ACC112 (cell line): ENCODE measurements at regions not wholly inside any gene's neighbourhood (a gene's known extent, or its start where the extent isn't known, plus 50 kb on each side); places are given as distances from the start of the nearest gene placed in this dataset.
"Not testable (repeated sequence)": the region's sequence is repeated elsewhere in the genome, so short reads cannot be mapped to it uniquely, and the experiment has no call there.

Source experiments
- H2AFZ ChIP-seq: fragments of 200-600 bp; sonication (generic); one replicate; pipeline ENCODE4 v1.6.0; 2017; ENCODE audit warnings: antibody characterized with exemption, low read length; ENCODE audit not compliant: unreplicated experiment
- H3K27ac ChIP-seq: fragments of 200-600 bp; sonication (generic); 2 replicates; pipeline ENCODE4 v1.5.1; 2014; ENCODE audit warnings: low read depth, mild to moderate bottlenecking, antibody characterized with exemption, low read length, moderate library complexity
- H3K27me3 ChIP-seq: fragments of 200-600 bp; sonication (generic); 2 replicates; pipeline ENCODE4 v1.6.1; 2014; ENCODE audit warnings: mild to moderate bottlenecking, antibody characterized with exemption, low read length, moderate library complexity, mixed read lengths; ENCODE audit not compliant: insufficient read depth
- H3K36me3 ChIP-seq: fragments of 200-600 bp; sonication (generic); 2 replicates; pipeline ENCODE4 v1.6.1; 2016; ENCODE audit warnings: mild to moderate bottlenecking, antibody characterized with exemption, low read length, moderate library complexity, mixed read lengths; ENCODE audit not compliant: insufficient read depth
- H3K4me1 ChIP-seq: fragments of 200-600 bp; sonication (generic); one replicate; pipeline ENCODE4 v1.6.1; 2016; ENCODE audit warnings: low read length, mixed read lengths; ENCODE audit not compliant: insufficient read depth, unreplicated experiment, control insufficient read depth
- H3K4me3 ChIP-seq: fragments of 200-600 bp; sonication (generic); 2 replicates; pipeline ENCODE4 v1.5.1; 2014; ENCODE audit warnings: mild to moderate bottlenecking, low read depth, low read length
- H3K79me2 ChIP-seq: fragments of 200-600 bp; sonication (generic); one replicate; pipeline ENCODE4 v1.6.0; 2016; ENCODE audit warnings: low read length; ENCODE audit not compliant: control insufficient read depth, unreplicated experiment, insufficient read depth

GRCh38 chr3:177881351-177881750, 654.9 kb upstream of the KCNMB2 start:
- no peak overlapping the region for H2AFZ ChIP-seq
- H3K4me1 ChIP-seq = no peaks in the 10 kb centered on the region

GRCh38 chr3:177882124-177882648, 654.0 kb upstream of the KCNMB2 start:
- no peak overlapping the region for H3K4me3 ChIP-seq
- H3K4me1 ChIP-seq = no peaks in the 10 kb centered on the region
- no peak overlapping the region for H3K27ac ChIP-seq
- no peaks in the 10 kb centered on the region for H3K27me3 ChIP-seq
- no peak overlapping the region for H2AFZ ChIP-seq
- H3K79me2 ChIP-seq = no peaks in the 10 kb centered on the region
- no peaks in the 10 kb centered on the region for H3K36me3 ChIP-seq

More at GRCh38 chr3:177881351-177881750, 654.9 kb upstream of the KCNMB2 start:
- no peaks in the 10 kb centered on the region for H3K27me3 ChIP-seq
- H3K27ac ChIP-seq = no peak overlapping the region
- H3K79me2 ChIP-seq = no peaks in the 10 kb centered on the region
- H3K36me3 ChIP-seq = no peaks in the 10 kb centered on the region
- H3K4me3 ChIP-seq = no peak overlapping the region

GRCh38 chr3:177883091-177883490, 653.1 kb upstream of the KCNMB2 start:
- Histone ChIP-seq H3K4me3 (no peak overlapping the region), H3K36me3 (no peaks in the 10 kb centered on the region), H3K4me1 (no peaks in the 10 kb centered on the region), H3K27ac (no peak overlapping the region), H3K79me2 (no peaks in the 10 kb centered on the region), H3K27me3 (no peaks in the 10 kb centered on the region), H2AFZ (no peak overlapping the region)

- no peak overlapping the region for H2AFZ ChIP-seq
Observed at GRCh38 chr3:177883957-177884356, 652.3 kb upstream of the KCNMB2 start.

GRCh38 chr3:177885063-177885462, 651.2 kb upstream of the KCNMB2 start:
- H3K27me3 ChIP-seq = no peaks in the 10 kb centered on the region
- no peak overlapping the region for H2AFZ ChIP-seq
- H3K79me2 ChIP-seq = no peaks in the 10 kb centered on the region
- H3K4me3 ChIP-seq = no peak overlapping the region
- H3K36me3 ChIP-seq = no peaks in the 10 kb centered on the region
- no peak overlapping the region for H3K27ac ChIP-seq
- H3K4me1 ChIP-seq = no peaks in the 10 kb centered on the region

More at GRCh38 chr3:177883957-177884356, 652.3 kb upstream of the KCNMB2 start:
- no peak overlapping the region for H3K4me3 ChIP-seq
- no peaks in the 10 kb centered on the region for H3K4me1 ChIP-seq
- H3K27ac ChIP-seq = no peak overlapping the region
- H3K36me3 ChIP-seq = no peaks in the 10 kb centered on the region
- H3K27me3 ChIP-seq = no peaks in the 10 kb centered on the region
- H3K79me2 ChIP-seq = no peaks in the 10 kb centered on the region

GRCh38 chr3:177886501-177886900, 649.7 kb upstream of the KCNMB2 start:
- H3K36me3 ChIP-seq = no peaks in the 10 kb centered on the region
- H3K4me1 ChIP-seq = no peaks in the 10 kb centered on the region
- H2AFZ ChIP-seq = no peak overlapping the region
- no peak overlapping the region for H3K27ac ChIP-seq
- no peak overlapping the region for H3K4me3 ChIP-seq
- H3K79me2 ChIP-seq = no peaks in the 10 kb centered on the region
- H3K27me3 ChIP-seq = no peaks in the 10 kb centered on the region

- no peaks in the 10 kb centered on the region for H3K79me2 ChIP-seq
- H3K36me3 ChIP-seq = no peaks in the 10 kb centered on the region
- no peaks in the 10 kb centered on the region for H3K27me3 ChIP-seq
- H3K4me3 ChIP-seq = no peak overlapping the region
- H2AFZ ChIP-seq = no peak overlapping the region
- H3K4me1 ChIP-seq = no peaks in the 10 kb centered on the region
- H3K27ac ChIP-seq = no peak overlapping the region
Observed at GRCh38 chr3:177887475-177887874, 648.8 kb upstream of the KCNMB2 start.

GRCh38 chr3:177889161-177889560, 647.1 kb upstream of the KCNMB2 start:
- H3K27ac ChIP-seq = no peak overlapping the region
- no peaks in the 10 kb centered on the region for H3K36me3 ChIP-seq
- no peak overlapping the region for H2AFZ ChIP-seq
- peaks cover 10% of the 10 kb centered on the region for H3K4me1 ChIP-seq
- H3K4me3 ChIP-seq = no peak overlapping the region
- no peaks in the 10 kb centered on the region for H3K79me2 ChIP-seq
- H3K27me3 ChIP-seq = no peaks in the 10 kb centered on the region

- no peaks in the 10 kb centered on the region for H3K36me3 ChIP-seq
- H3K79me2 ChIP-seq = no peaks in the 10 kb centered on the region
- no peak overlapping the region for H3K4me3 ChIP-seq
- H3K4me1 ChIP-seq = peaks cover 17% of the 10 kb centered on the region
- H2AFZ ChIP-seq = no peak overlapping the region
- H3K27ac ChIP-seq = no peak overlapping the region
- no peaks in the 10 kb centered on the region for H3K27me3 ChIP-seq
Observed at GRCh38 chr3:177889652-177890358, 646.4 kb upstream of the KCNMB2 start.

GRCh38 chr3:177890359-177890683, 645.9 kb upstream of the KCNMB2 start:
- Histone ChIP-seq H3K36me3 (no peaks in the 10 kb centered on the region), H3K27ac (no peak overlapping the region), H3K79me2 (no peaks in the 10 kb centered on the region), H3K4me1 (peaks cover 17% of the 10 kb centered on the region), H3K4me3 (no peak overlapping the region), H3K27me3 (no peaks in the 10 kb centered on the region), H2AFZ (no peak overlapping the region)

GRCh38 chr3:177891569-177891968, 644.7 kb upstream of the KCNMB2 start:
- not testable (repeated sequence) for H3K4me3 ChIP-seq, H3K36me3 ChIP-seq, H2AFZ ChIP-seq, H3K27me3 ChIP-seq, H3K27ac ChIP-seq, H3K79me2 ChIP-seq
- peaks cover 17% of the 10 kb centered on the region for H3K4me1 ChIP-seq
